ENCODE measurements at regions not wholly inside any gene's neighbourhood (a gene's known extent, or its start where the extent isn't known, plus 50 kb on each side); places are given as distances from the start of the nearest gene placed in this dataset.

DNA sequence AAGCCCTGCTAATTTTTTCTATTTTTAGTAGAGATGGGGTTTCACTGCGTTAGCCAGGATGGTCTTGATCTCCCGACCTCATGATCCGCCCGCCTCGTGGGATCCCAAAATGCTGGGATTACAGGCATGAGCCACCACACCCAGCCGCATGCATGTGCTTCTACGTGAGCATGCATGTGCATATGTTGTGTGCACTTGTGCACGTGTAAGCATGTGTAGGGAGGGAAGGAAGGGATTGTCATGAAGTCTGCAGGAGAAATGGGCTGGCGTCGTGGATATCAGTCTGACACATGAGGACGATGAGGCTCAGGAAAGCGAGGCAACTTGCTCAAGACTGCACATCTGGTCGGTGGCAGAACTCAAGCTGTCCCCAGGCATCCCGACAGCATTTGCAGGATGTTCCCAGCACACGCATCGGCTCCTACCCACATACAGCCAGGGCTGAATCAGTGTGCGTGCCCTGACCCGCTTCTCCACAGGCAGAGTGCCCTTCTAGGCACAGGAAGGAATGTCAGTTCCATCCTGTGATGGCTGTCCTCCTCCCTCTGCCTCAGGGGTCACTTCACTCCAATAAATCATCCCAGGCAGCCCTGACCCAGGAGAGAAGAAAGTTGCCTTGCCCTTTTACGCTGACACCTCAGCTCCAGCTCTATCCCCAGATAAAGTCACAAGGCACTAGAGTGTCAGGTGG lies 49.9 kb upstream of the SLC14A2 start:
- no peak for DNase-seq (ENCODE audit: low spot score)

Measured in mucosa of gallbladder (tissue), 1 donor.